IMR-90 (cell line): ENCODE measurements at regions not wholly inside any gene's neighbourhood (a gene's known extent, or its start where the extent isn't known, plus 50 kb on each side); places are given as distances from the start of the nearest gene placed in this dataset.

ENCODE experiments used
- ATAC-seq: fragments of 200-7000 bp; cut with Tn5 transposase; 2 replicates; pipeline ENCODE4 v1.9.1; 2020; ENCODE audit warnings: low read depth, mild to moderate bottlenecking, moderate library complexity
- BruUV-seq: library from RNA; stranded (reverse); fragments of 400-500 nt; replicated peaks from 2 replicates; lab custom pipeline; 2021; lab: Mats Ljungman, UMichigan
- CTCF ChIA-PET: fragments of 300-600 bp; formaldehyde crosslinking; extraction: SDS; loops from one replicate; lab custom pipeline; 2021; ENCODE audit warnings: antibody characterized with exemption; lab: Yijun Ruan, JAX
- POLR2A ChIA-PET: fragments of 300-600 bp; sonication (Branson Sonifier 250); formaldehyde crosslinking; loops from one replicate; lab custom pipeline; 2022; ENCODE audit warnings: antibody characterized with exemption; ENCODE audit not compliant: unreplicated experiment; lab: Charles Lee
- DNase-seq: peaks from one replicate; pipeline ENCODE4 v3.0.0; 2013
- H2AFZ ChIP-seq: replicated peaks from 2 replicates; pipeline ENCODE3; 2013; ENCODE audit warnings: low read length, mild to moderate bottlenecking; ENCODE audit not compliant: poor library complexity
- H2AK5ac ChIP-seq: 2 replicates; pipeline ENCODE4 v1.6.1; 2013; ENCODE audit warnings: low read depth, low read length, inconsistent platforms
- H2AK9ac ChIP-seq: replicated peaks from 2 replicates; pipeline ENCODE3; 2013; ENCODE audit warnings: mild to moderate bottlenecking, low read depth, low read length, moderate library complexity; ENCODE audit not compliant: poor library complexity
- H2BK120ac ChIP-seq: 2 replicates; pipeline ENCODE4 v1.6.1; 2013; ENCODE audit warnings: low read depth, low read length, inconsistent platforms
- H2BK15ac ChIP-seq: 3 replicates; pipeline ENCODE4 v1.6.1; 2013; ENCODE audit warnings: low read depth, low read length, inconsistent platforms
- H2BK20ac ChIP-seq: 2 replicates; pipeline ENCODE4 v1.6.1; 2013; ENCODE audit warnings: low read depth, mild to moderate bottlenecking, inconsistent platforms, low read length, moderate library complexity
- H2BK5ac ChIP-seq: 2 replicates; pipeline ENCODE4 v1.6.1; 2013; ENCODE audit warnings: mild to moderate bottlenecking, low read depth, low read length, inconsistent platforms; ENCODE audit not compliant: poor library complexity, severe bottlenecking
- H3K14ac ChIP-seq: replicated peaks from 2 replicates; pipeline ENCODE4 v1.6.1; 2013; ENCODE audit warnings: low read depth, low read length, inconsistent platforms
- H3K18ac ChIP-seq: 2 replicates; pipeline ENCODE4 v1.6.1; 2013; ENCODE audit warnings: low read depth, low read length, control low read depth
- H3K23ac ChIP-seq: 2 replicates; pipeline ENCODE4 v1.6.1; 2013; ENCODE audit warnings: low read depth, low read length, inconsistent platforms
- H3K27ac ChIP-seq: 2 replicates; pipeline ENCODE4 v1.5.1; 2013; ENCODE audit warnings: mild to moderate bottlenecking, control low read depth, low read length; ENCODE audit not compliant: insufficient read depth
- H3K27me3 ChIP-seq: 2 replicates; pipeline ENCODE4 v1.6.1; 2013; ENCODE audit warnings: low read length; ENCODE audit not compliant: control insufficient read depth, insufficient read depth
- H3K36me3 ChIP-seq: 2 replicates; pipeline ENCODE4 v1.6.1; 2013; ENCODE audit warnings: low read length, mixed read lengths; ENCODE audit not compliant: control insufficient read depth, insufficient read depth
- H3K4ac ChIP-seq: 2 replicates; pipeline ENCODE4 v1.6.1; 2013; ENCODE audit warnings: low read depth, low read length, inconsistent platforms
- H3K4me1 ChIP-seq: 2 replicates; pipeline ENCODE4 v1.6.1; 2013; ENCODE audit warnings: low read length, mixed read lengths; ENCODE audit not compliant: control insufficient read depth, insufficient read depth
- H3K4me2 ChIP-seq: 2 replicates; pipeline ENCODE4 v1.6.1; 2013; ENCODE audit warnings: low read depth, mild to moderate bottlenecking, control low read depth, low read length, moderate library complexity
- H3K4me3 ChIP-seq: 2 replicates; pipeline ENCODE4 v1.5.1; 2013; ENCODE audit warnings: low read depth, mild to moderate bottlenecking, control low read depth, low read length, moderate library complexity; ENCODE audit not compliant: insufficient read depth
- H3K56ac ChIP-seq: 2 replicates; pipeline ENCODE4 v1.6.1; 2013; ENCODE audit warnings: low read length, inconsistent platforms; ENCODE audit not compliant: insufficient read depth; ENCODE audit errors: extremely low read depth
- H3K79me1 ChIP-seq, 2 experiments: 2 replicates each; pipeline ENCODE4 v1.6.1; 2013; ENCODE audit warnings: low read length in 2 of 2, inconsistent platforms in 1 of 2, low read depth in 1 of 2
- H3K9ac ChIP-seq: 2 replicates; pipeline ENCODE4 v1.6.1; 2013; ENCODE audit warnings: low read depth, low read length, control low read depth
- H3K9me1 ChIP-seq: 2 replicates; pipeline ENCODE4 v1.6.1; 2013; ENCODE audit warnings: low read length, inconsistent platforms; ENCODE audit not compliant: insufficient read depth
- H3K9me3 ChIP-seq: 2 replicates; pipeline ENCODE4 v1.6.1; 2013; ENCODE audit warnings: low read length; ENCODE audit not compliant: control insufficient read depth, insufficient read depth
- H4K20me1 ChIP-seq: 2 replicates; pipeline ENCODE4 v1.6.1; 2013; ENCODE audit warnings: low read length, inconsistent platforms; ENCODE audit not compliant: insufficient read depth
- H4K5ac ChIP-seq: 2 replicates; pipeline ENCODE4 v1.6.1; 2013; ENCODE audit warnings: mild to moderate bottlenecking, low read depth, low read length, control low read depth
- H4K8ac ChIP-seq, 2 experiments: 2 replicates each; pipeline ENCODE4 v1.6.1; 2013; ENCODE audit warnings: low read depth in 2 of 2, low read length in 2 of 2, control low read depth in 1 of 2, inconsistent platforms in 1 of 2
- H4K91ac ChIP-seq: 2 replicates; pipeline ENCODE4 v1.6.1; 2013; ENCODE audit warnings: low read depth, low read length, inconsistent platforms; ENCODE audit not compliant: insufficient read depth
- BHLHE40 ChIP-seq: fragments of 150-350 bp; IDR thresholded peaks from 2 replicates; pipeline ENCODE4 v1.6.1; 2016; ENCODE audit warnings: mild to moderate bottlenecking, low read depth, low read length
- CEBPB ChIP-seq: IDR thresholded peaks from 2 replicates; pipeline ENCODE4 v1.6.1; 2012; ENCODE audit warnings: low read depth, low read length, improper control_type of control experiment
- CHD1 ChIP-seq: IDR thresholded peaks from 2 replicates; pipeline ENCODE4 v1.6.1; 2012; ENCODE audit warnings: low read depth, low read length, improper control_type of control experiment
- FOS ChIP-seq: fragments of 150-350 bp; IDR thresholded peaks from 2 replicates; pipeline ENCODE4 v1.6.1; 2016; ENCODE audit warnings: low read depth, low read length
- MAFK ChIP-seq: IDR thresholded peaks from 2 replicates; pipeline ENCODE4 v1.6.1; 2012; ENCODE audit warnings: low read depth, low read length, improper control_type of control experiment
- MAZ ChIP-seq: IDR thresholded peaks from 2 replicates; pipeline ENCODE4 v1.6.1; 2012; ENCODE audit warnings: low read depth, mild to moderate bottlenecking, low read length, improper control_type of control experiment, moderate library complexity, borderline replicate concordance
- MXI1 ChIP-seq: IDR thresholded peaks from 2 replicates; pipeline ENCODE4 v1.6.1; 2012; ENCODE audit warnings: low read depth, mild to moderate bottlenecking, low read length, moderate library complexity, borderline replicate concordance
- NFE2L2 ChIP-seq: fragments of 150-350 bp; IDR thresholded peaks from 2 replicates; pipeline ENCODE4 v1.6.1; 2016; ENCODE audit warnings: low read depth, mild to moderate bottlenecking, low read length
- POLR2A ChIP-seq: IDR thresholded peaks from 2 replicates; pipeline ENCODE4 v1.6.1; 2012; ENCODE audit warnings: mild to moderate bottlenecking, low read depth, low read length
- RAD21 ChIP-seq: IDR thresholded peaks from 2 replicates; pipeline ENCODE4 v1.6.1; 2012; ENCODE audit warnings: low read length, improper control_type of control experiment
- RCOR1 ChIP-seq: IDR thresholded peaks from 2 replicates; pipeline ENCODE4 v1.6.1; 2012; ENCODE audit warnings: mild to moderate bottlenecking, low read length, improper control_type of control experiment; ENCODE audit not compliant: insufficient replicate concordance
- RFX5 ChIP-seq: IDR thresholded peaks from 2 replicates; pipeline ENCODE4 v1.8.0; 2012; ENCODE audit warnings: low read depth, mild to moderate bottlenecking, low read length, moderate library complexity
- SMC3 ChIP-seq: fragments of 150-350 bp; IDR thresholded peaks from 2 replicates; pipeline ENCODE4 v1.6.1; 2016; ENCODE audit warnings: low read depth, mild to moderate bottlenecking, antibody characterized with exemption, low read length, moderate library complexity
- WGBS, 2 experiments: methylation state at CpG; one replicate each; pipeline versions ENCODE4 v1.1.5 to v1.1.7; 2013; ENCODE audit warnings: missing lambda C conversion rate in 2 of 2; ENCODE audit not compliant: insufficient read length in 1 of 2; ENCODE audit errors: extremely low coverage in 2 of 2; 5-methylcytosine and 5-hydroxymethylcytosine counted together
- dilution Hi-C: fragments of 300-500 bp; cut with HindIII; formaldehyde crosslinking; loops from one replicate; pipeline ENCODE4 v1.14.3; 2018; ENCODE audit warnings: low sequenced_read_pairs; ENCODE audit not compliant: unreplicated experiment
- in situ Hi-C: fragments of 300-500 bp; cut with MboI; formaldehyde crosslinking; loops from 3 replicates; pipeline ENCODE4 v1.14.3; 2019; ENCODE audit warnings: low sequenced_read_pairs, inconsistent platforms, mixed read lengths
- intact Hi-C: fragments of 100-400 bp; cut with micrococcal nuclease; formaldehyde crosslinking; loops from 2 replicates; pipeline ENCODE4 v1.10.0; 2022
- TF ChIP-seq, protein P1 (sequence below): conservative IDR thresholded peaks from 2 replicates; pipeline ENCODE4 v1.5.1; 2012; ENCODE audit warnings: mild to moderate bottlenecking, low read depth, low read length, improper control_type of control experiment
- TF ChIP-seq, protein P2 (sequence below): fragments of 150-350 bp; IDR thresholded peaks from 2 replicates; pipeline ENCODE4 v1.6.1; 2016; ENCODE audit warnings: low read depth, mild to moderate bottlenecking, low read length, moderate library complexity, borderline replicate concordance
- TF ChIP-seq, protein P3 (sequence below): fragments of 150-350 bp; IDR thresholded peaks from 2 replicates; pipeline ENCODE4 v1.6.1; 2017; ENCODE audit warnings: mild to moderate bottlenecking, antibody characterized with exemption, low read length, low read depth

DNA sequence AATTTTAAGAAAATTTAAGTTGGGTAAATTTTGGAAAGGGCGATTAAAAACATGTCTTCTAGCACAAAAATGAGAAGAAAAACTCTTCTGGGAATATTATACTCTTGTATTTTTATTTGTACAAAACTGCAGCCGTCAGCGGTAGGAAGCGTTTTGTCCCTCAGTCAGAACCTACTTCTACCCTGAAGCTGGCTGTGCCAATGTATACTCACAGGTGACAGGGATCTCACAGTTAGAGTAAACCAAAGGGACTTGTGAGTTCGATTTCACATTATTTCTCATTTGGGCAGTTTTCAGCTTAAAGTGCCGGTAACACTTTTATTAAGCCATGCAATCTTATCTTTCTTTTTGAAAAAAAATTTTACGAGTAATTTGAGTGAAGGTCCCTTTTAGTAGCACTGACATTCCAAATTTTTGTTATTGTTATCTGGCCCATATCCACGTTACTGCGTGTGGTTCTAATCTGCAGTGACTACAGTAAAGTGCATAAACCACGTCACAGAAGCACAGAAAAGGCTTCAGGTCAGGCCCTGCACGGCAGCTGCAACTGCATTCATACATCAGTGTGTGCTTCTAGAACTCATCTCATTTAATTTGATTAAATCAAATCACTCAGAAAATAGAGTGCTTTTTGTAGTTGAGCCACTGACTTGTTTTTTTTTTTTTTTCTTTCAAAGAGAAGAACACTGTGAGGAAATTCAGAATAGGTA is 387.3 kb downstream of the LIG4 start:
- Histone ChIP-seq H3K79me1 (peaks cover 37 to 77% of the 10 kb centered on the region in 2 experiments), H3K27me3 (no peaks in the 10 kb centered on the region), H3K4me2 (no peak overlapping the region), H3K4ac (no peak overlapping the region), H2BK15ac (no peak overlapping the region), H3K4me1 (peaks cover 4% of the 10 kb centered on the region; the same call in 1 of the 2 replicates), H2BK120ac (no peak overlapping the region), H3K14ac (no peak overlapping the region), H3K9me3 (no peaks in the 10 kb centered on the region), H2AK5ac (no peak overlapping the region), H4K91ac (no peak overlapping the region), H2BK20ac (no peak overlapping the region), H3K4me3 (no peak overlapping the region), H4K20me1 (peaks cover 17% of the 10 kb centered on the region), H3K9ac (no peak overlapping the region), H2BK5ac (no peak overlapping the region), H3K9me1 (peaks cover 12% of the 10 kb centered on the region; the same call in 1 of the 2 replicates), H2AFZ (no peak overlapping the region), H3K36me3 (no peaks in the 10 kb centered on the region; the same call in 1 of the 2 replicates), H2AK9ac (no peak overlapping the region), H3K27ac (no peak overlapping the region), H4K5ac (no peak overlapping the region), H4K8ac (no peak overlapping the region), H3K56ac (no peak overlapping the region), H3K23ac (no peak overlapping the region), H3K18ac (no peak overlapping the region)
- intact Hi-C loops (no loop called here), dilution Hi-C loops (no loop called here), in situ Hi-C loops (no loop called here)
- ChIA-PET POLR2A (no interaction called here), CTCF (interaction anchor here (0.6 kb wide), 1 partner anchor 1866 kb away, joined by 3 read pairs; no protein-coding TSS in a partner anchor)
- ATAC-seq (no peak), DNase-seq (no peak)
- 70 to 100% methylated on average over 1 to 2 of the region's 11 CpGs for WGBS, 2 experiments
- TF ChIP-seq, protein P1, sequence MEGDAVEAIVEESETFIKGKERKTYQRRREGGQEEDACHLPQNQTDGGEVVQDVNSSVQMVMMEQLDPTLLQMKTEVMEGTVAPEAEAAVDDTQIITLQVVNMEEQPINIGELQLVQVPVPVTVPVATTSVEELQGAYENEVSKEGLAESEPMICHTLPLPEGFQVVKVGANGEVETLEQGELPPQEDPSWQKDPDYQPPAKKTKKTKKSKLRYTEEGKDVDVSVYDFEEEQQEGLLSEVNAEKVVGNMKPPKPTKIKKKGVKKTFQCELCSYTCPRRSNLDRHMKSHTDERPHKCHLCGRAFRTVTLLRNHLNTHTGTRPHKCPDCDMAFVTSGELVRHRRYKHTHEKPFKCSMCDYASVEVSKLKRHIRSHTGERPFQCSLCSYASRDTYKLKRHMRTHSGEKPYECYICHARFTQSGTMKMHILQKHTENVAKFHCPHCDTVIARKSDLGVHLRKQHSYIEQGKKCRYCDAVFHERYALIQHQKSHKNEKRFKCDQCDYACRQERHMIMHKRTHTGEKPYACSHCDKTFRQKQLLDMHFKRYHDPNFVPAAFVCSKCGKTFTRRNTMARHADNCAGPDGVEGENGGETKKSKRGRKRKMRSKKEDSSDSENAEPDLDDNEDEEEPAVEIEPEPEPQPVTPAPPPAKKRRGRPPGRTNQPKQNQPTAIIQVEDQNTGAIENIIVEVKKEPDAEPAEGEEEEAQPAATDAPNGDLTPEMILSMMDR: no peak
- TF ChIP-seq CEBPB (no peak), RCOR1 (no peak), CHD1 (no peak), RAD21 (no peak), POLR2A (no peak), MAFK (no peak), SMC3 (no peak), RFX5 (no peak), BHLHE40 (no peak), NFE2L2 (no peak), MAZ (no peak), MXI1 (no peak), FOS (no peak)
- TF ChIP-seq, protein P2, sequence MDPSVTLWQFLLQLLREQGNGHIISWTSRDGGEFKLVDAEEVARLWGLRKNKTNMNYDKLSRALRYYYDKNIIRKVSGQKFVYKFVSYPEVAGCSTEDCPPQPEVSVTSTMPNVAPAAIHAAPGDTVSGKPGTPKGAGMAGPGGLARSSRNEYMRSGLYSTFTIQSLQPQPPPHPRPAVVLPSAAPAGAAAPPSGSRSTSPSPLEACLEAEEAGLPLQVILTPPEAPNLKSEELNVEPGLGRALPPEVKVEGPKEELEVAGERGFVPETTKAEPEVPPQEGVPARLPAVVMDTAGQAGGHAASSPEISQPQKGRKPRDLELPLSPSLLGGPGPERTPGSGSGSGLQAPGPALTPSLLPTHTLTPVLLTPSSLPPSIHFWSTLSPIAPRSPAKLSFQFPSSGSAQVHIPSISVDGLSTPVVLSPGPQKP: no peak
- TF ChIP-seq, protein P3, sequence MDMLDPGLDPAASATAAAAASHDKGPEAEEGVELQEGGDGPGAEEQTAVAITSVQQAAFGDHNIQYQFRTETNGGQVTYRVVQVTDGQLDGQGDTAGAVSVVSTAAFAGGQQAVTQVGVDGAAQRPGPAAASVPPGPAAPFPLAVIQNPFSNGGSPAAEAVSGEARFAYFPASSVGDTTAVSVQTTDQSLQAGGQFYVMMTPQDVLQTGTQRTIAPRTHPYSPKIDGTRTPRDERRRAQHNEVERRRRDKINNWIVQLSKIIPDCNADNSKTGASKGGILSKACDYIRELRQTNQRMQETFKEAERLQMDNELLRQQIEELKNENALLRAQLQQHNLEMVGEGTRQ: no peak
- BruUV-seq: no TSS peak
